Endothelial cell of umbilical vein (primary cell): ENCODE measurements at regions not wholly inside any gene's neighbourhood (a gene's known extent, or its start where the extent isn't known, plus 50 kb on each side); places are given as distances from the start of the nearest gene placed in this dataset.

Experiments
- EZH2 ChIP-seq: IDR thresholded peaks from 2 replicates; pipeline ENCODE4 v1.6.1; 2012; ENCODE audit warnings: borderline replicate concordance, low read depth, mild to moderate bottlenecking, moderate library complexity, low read length, inconsistent platforms; ENCODE audit not compliant: severe bottlenecking
- FOS ChIP-seq: IDR thresholded peaks from 2 replicates; pipeline ENCODE4 v1.6.1; 2011; ENCODE audit warnings: mild to moderate bottlenecking, low read length, moderate library complexity, borderline replicate concordance; ENCODE audit not compliant: insufficient read depth
- GATA2 ChIP-seq: IDR thresholded peaks from 2 replicates; pipeline ENCODE4 v1.7.0; 2011; ENCODE audit warnings: low read depth, mild to moderate bottlenecking, moderate library complexity, mixed read lengths, low read length; ENCODE audit not compliant: insufficient read length, insufficient read depth
- JUN ChIP-seq: IDR thresholded peaks from 2 replicates; pipeline ENCODE4 v1.6.1; 2011; ENCODE audit warnings: borderline replicate concordance, low read depth; ENCODE audit not compliant: insufficient read length, insufficient read depth
- POLR2A ChIP-seq: IDR thresholded peaks from 2 replicates; pipeline ENCODE4 v1.6.1; 2012; ENCODE audit warnings: low read depth, mild to moderate bottlenecking, control low read depth, low read length
- POLR2AphosphoS5 ChIP-seq: IDR thresholded peaks from 2 replicates; pipeline ENCODE4 v1.6.1; 2012; ENCODE audit warnings: low read depth, mild to moderate bottlenecking, control low read depth, low read length, moderate library complexity; ENCODE audit not compliant: insufficient read depth
- TF ChIP-seq, protein P1 (sequence below), 2 donors: IDR thresholded peaks; 1 replicate in 1 of 2; 2 replicates in 1 of 2; pipeline ENCODE4 v1.5.1; 2011; ENCODE audit warnings: low read length in 2 of 2, mild to moderate bottlenecking in 2 of 2, moderate library complexity in 2 of 2, control low read depth in 1 of 2, inconsistent platforms in 1 of 2, low read depth in 1 of 2; ENCODE audit not compliant: insufficient read depth in 1 of 2; ENCODE audit errors: extremely low read depth in 1 of 2

DNA sequence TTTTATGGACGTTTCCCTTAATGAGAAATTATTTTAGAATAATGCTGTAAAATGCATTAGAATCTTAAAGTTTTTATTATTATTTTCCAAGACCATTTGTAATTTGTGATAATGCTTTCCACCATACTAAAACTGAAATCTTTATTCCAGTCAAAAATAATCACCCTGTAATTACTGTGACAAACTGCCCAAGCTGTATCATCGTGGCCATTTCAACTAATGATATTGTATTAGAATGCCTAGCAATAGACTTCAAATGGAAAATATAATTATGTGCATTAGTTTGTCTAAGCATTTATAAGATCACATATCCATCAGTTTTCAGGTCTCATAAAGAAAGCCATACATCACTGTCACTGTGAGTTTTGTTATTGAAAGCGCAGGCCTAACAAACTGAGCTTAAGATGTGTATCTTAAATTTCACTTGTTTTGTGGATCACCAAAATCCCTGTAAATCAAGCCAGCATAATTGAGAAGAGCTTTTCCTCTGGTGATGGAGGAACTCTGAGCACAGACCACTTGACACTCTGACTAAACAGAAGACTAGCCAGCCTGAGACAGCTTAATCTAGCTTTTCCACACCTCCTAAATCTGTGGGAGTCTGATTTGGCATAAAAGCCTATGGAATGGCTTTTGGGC is 1312.2 kb upstream of the ACVR2A start:
- no peak for TF ChIP-seq JUN
- TF ChIP-seq EZH2: no peak
- no peak for TF ChIP-seq POLR2AphosphoS5
- no peak for TF ChIP-seq GATA2
- no peak for TF ChIP-seq POLR2A
- TF ChIP-seq, protein P1, sequence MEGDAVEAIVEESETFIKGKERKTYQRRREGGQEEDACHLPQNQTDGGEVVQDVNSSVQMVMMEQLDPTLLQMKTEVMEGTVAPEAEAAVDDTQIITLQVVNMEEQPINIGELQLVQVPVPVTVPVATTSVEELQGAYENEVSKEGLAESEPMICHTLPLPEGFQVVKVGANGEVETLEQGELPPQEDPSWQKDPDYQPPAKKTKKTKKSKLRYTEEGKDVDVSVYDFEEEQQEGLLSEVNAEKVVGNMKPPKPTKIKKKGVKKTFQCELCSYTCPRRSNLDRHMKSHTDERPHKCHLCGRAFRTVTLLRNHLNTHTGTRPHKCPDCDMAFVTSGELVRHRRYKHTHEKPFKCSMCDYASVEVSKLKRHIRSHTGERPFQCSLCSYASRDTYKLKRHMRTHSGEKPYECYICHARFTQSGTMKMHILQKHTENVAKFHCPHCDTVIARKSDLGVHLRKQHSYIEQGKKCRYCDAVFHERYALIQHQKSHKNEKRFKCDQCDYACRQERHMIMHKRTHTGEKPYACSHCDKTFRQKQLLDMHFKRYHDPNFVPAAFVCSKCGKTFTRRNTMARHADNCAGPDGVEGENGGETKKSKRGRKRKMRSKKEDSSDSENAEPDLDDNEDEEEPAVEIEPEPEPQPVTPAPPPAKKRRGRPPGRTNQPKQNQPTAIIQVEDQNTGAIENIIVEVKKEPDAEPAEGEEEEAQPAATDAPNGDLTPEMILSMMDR (IDR thresholded peaks at IDR 0.05; ENCODE audit: extremely low read depth in 1 of 2, insufficient read depth in 1 of 2, low read depth in 1 of 2, low read length in 2 of 2): no peak
- no peak for TF ChIP-seq FOS
